ENCODE measurements at regions not wholly inside any gene's neighbourhood (a gene's known extent, or its start where the extent isn't known, plus 50 kb on each side); places are given as distances from the start of the nearest gene placed in this dataset.
"Not testable (repeated sequence)": the region's sequence is repeated elsewhere in the genome, so short reads cannot be mapped to it uniquely, and the experiment has no call there.

DNA sequence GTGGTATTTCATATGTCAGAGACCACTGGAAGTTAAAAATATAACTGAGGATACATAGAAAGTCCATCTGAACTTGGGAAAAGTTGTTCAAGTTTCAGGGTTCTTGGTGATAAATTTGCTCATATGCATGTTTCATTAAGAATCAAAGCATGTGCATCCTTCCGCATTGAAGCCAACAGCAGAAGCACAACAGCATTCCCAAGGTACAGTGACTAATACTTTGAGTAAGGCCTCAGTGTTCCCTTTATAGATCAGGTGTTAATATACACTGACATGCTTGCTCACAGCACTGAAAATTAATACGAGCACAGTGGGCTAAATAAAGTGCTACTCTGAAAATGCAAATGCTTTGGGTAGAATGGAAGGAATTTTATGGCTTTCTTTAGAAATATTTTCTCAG is 691.1 kb downstream of the METTL15 start:
- Mint-ChIP-seq H3K27ac (no peak overlapping the region), H3K4me1 (no peaks in the 10 kb centered on the region), H3K36me3 (ENCODE audit: low read depth) (no peaks in the 10 kb centered on the region), H3K4me3 (no peak overlapping the region), H3K27me3 (ENCODE audit: low read depth, poor library complexity) (no peaks in the 10 kb centered on the region), H3K9me3 (no peaks in the 10 kb centered on the region)
- DNase-seq = no peak
- TF ChIP-seq, protein P1, sequence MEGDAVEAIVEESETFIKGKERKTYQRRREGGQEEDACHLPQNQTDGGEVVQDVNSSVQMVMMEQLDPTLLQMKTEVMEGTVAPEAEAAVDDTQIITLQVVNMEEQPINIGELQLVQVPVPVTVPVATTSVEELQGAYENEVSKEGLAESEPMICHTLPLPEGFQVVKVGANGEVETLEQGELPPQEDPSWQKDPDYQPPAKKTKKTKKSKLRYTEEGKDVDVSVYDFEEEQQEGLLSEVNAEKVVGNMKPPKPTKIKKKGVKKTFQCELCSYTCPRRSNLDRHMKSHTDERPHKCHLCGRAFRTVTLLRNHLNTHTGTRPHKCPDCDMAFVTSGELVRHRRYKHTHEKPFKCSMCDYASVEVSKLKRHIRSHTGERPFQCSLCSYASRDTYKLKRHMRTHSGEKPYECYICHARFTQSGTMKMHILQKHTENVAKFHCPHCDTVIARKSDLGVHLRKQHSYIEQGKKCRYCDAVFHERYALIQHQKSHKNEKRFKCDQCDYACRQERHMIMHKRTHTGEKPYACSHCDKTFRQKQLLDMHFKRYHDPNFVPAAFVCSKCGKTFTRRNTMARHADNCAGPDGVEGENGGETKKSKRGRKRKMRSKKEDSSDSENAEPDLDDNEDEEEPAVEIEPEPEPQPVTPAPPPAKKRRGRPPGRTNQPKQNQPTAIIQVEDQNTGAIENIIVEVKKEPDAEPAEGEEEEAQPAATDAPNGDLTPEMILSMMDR (IDR thresholded peaks at IDR 0.05) = no peak

DNA sequence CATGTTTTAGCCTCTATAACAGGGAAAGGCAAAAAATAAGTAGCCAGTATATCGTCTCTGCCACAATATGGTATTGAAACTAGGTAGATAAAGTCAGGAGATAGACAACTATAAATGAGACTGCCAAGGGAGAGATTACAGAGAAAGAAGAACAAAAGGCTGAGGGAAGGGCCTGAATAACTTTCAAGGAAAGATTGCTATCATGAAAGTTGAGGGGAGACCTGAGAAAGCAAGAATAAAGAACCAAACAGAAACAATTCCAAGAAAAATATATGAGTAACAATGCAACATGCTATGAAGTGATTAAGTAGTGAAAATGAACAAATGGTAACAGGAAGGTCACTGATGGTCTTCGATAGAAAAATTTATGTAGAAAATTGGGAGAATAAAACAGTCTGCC is 690.1 kb downstream of the METTL15 start:
- Mint-ChIP-seq H3K27me3 (ENCODE audit: low read depth, poor library complexity) (no peaks in the 10 kb centered on the region), H3K27ac (no peak overlapping the region), H3K9me3 (no peaks in the 10 kb centered on the region), H3K36me3 (ENCODE audit: low read depth) (no peaks in the 10 kb centered on the region), H3K4me3 (no peak overlapping the region), H3K4me1 (no peaks in the 10 kb centered on the region)
- DNase-seq = no peak
- TF ChIP-seq, protein P1 (IDR thresholded peaks at IDR 0.05) = no peak

DNA sequence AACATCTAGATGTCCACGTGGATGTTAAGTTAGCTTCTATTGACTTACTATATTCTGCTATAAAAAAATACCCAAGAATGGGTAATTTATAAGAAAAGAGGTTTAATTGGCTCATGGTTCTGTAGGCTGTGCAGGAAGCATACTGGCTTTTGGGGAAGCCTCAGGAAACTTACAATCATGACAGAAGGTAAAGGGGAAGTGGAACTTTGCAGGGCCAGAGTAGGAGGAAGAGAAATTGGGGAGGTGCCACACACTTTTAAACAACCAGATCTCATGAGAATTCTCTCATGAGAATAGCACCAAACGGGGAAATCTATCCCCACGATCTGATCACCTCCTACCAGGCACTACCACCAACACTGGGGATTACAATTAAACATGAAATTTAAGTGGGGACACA is 689.3 kb downstream of the METTL15 start:
- Mint-ChIP-seq H3K9me3 (no peaks in the 10 kb centered on the region), H3K4me3 (no peak overlapping the region), H3K27ac (no peak overlapping the region), H3K27me3 (ENCODE audit: low read depth, poor library complexity) (no peaks in the 10 kb centered on the region), H3K4me1 (no peaks in the 10 kb centered on the region), H3K36me3 (ENCODE audit: low read depth) (no peaks in the 10 kb centered on the region)
- TF ChIP-seq, protein P1 (IDR thresholded peaks at IDR 0.05) = no peak
- no peak for DNase-seq

DNA sequence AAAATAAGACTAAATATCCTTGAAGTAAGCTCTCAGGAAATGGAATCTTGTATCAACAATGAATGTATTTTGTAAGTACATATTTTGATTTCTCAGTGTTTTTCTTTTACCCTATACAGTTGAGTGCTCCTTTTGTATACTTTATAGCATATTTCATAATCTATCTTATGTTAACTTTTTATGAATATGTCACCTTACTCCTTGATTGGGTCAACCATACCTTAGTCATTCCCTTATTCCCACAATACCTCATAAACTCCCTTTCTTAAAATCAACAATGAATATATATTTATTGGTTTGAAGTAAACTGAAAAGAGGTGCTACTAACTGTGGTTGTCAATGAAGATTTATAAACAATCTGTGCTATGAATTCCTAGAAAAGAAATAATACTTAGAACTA is 686.2 kb downstream of the METTL15 start:
- Mint-ChIP-seq H3K4me1 (no peaks in the 10 kb centered on the region), H3K9me3 (peaks cover 15% of the 10 kb centered on the region), H3K27me3 (ENCODE audit: low read depth, poor library complexity) (no peaks in the 10 kb centered on the region), H3K4me3 (no peak overlapping the region), H3K27ac (no peak overlapping the region), H3K36me3 (ENCODE audit: low read depth) (no peaks in the 10 kb centered on the region)
- TF ChIP-seq, protein P1 (IDR thresholded peaks at IDR 0.05) = no peak
- DNase-seq = no peak

DNA sequence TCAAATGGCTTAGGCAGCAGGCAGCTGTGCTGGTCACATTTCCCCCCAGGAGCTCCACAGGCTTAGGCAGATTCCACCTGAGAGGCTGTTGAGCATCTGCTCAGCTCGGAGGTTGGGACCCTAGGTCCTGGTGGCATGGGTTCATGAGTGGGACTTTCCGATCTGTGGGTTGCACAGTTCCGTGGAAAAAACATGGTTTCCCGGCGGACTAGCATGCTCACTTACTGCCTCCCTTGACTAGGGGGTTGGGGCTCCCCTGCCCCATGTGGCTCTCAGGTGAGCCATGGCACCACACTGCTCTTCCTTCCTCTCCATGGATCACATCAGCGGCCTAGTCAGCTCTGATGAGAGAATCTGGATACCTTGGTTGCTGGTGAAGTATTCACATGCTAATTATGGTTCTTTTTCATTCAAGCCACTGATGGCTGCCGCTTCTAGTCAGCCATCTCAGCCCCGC is 685.1 kb downstream of the METTL15 start:
- no peak for DNase-seq
- no peak overlapping the region for H3K4me3 Mint-ChIP-seq
- TF ChIP-seq, protein P1 (IDR thresholded peaks at IDR 0.05) = no peak
- no peaks in the 10 kb centered on the region for H3K27me3 Mint-ChIP-seq (ENCODE audit: low read depth, poor library complexity)
- H3K27ac Mint-ChIP-seq = no peak overlapping the region
- H3K9me3 Mint-ChIP-seq = peaks cover 15% of the 10 kb centered on the region
- no peaks in the 10 kb centered on the region for H3K36me3 Mint-ChIP-seq (ENCODE audit: low read depth)
- no peaks in the 10 kb centered on the region for H3K4me1 Mint-ChIP-seq

DNA sequence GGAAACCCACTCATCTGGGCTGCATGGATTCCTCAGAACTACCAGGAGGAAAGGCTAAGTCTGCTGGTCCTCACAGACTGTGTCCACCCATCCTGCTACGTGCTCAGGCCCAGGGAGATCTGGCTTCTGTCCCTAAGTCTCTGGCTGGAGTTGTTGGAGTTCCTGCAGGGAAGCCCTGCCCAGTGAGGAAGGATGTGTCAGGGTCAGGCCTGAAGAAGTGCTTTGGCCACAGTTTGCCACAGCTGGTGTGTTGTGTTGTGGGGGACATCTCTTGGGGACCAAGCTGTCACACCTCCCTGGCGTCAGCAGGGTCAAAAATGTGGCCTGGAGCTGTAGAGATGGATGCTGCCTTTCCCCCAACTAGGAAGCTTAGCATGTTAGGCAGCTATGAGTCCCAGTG is 684.7 kb downstream of the METTL15 start:
- DNase-seq = no peak
- Mint-ChIP-seq H3K27me3 (ENCODE audit: low read depth, poor library complexity) (no peaks in the 10 kb centered on the region), H3K4me3 (no peak overlapping the region), H3K27ac (no peak overlapping the region), H3K4me1 (no peaks in the 10 kb centered on the region), H3K9me3 (peaks cover 15% of the 10 kb centered on the region), H3K36me3 (ENCODE audit: low read depth) (no peaks in the 10 kb centered on the region)
- TF ChIP-seq, protein P1 (IDR thresholded peaks at IDR 0.05) = no peak

DNA sequence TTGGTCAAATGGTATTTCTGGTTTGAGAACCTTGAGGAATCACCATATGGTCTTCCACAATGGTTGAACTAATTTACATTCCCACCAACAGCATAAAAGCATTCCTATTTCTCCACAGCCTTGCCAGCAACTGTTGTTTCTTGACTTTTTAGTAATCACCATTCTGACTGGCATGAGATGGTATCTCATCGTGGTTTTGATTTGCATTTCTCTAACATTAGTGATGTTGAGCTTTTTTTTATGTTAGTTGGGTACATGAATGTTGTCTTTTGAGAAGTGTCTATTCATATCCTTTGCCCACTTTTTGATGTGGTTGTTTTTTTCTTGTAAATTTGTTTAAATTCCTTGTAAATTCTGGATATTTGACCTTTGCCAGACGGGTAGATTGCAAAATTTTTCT is 679.7 kb downstream of the METTL15 start:
- H3K27ac Mint-ChIP-seq; H3K4me3 Mint-ChIP-seq; H3K36me3 Mint-ChIP-seq (ENCODE audit: low read depth); DNase-seq; H3K4me1 Mint-ChIP-seq; H3K27me3 Mint-ChIP-seq (ENCODE audit: low read depth, poor library complexity): not testable (repeated sequence)
- peaks cover 27% of the 10 kb centered on the region for H3K9me3 Mint-ChIP-seq

Measured in nephron progenitor cell (in vitro differentiated cells).